Activated CD4-positive, alpha-beta T cell treated with anti-CD3 and anti-CD28 coated beads, Interleukin-2, amount 50 U/mL, for 16 hours (primary cell): ENCODE measurements at regions not wholly inside any gene's neighbourhood (a gene's known extent, or its start where the extent isn't known, plus 50 kb on each side); places are given as distances from the start of the nearest gene placed in this dataset.

Experiments
- DNase-seq: peaks from one replicate; pipeline ENCODE4 v3.0.0-alpha.2; 2020

DNA sequence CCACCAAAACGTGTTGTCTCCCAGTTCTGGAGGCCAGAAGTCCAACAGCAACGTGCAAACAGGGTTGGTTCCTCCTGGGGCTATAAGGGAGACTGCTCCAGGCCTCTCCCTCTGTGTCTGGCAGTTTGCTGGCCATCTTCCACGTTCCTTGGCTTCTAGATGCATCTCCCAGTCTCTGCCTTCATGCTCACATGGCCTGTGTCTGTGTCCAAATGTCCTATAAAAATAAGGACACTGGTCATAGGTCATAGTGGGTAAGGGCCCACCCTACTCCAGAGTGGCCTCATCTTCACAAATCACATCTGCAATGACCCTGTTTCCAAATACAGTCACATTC, 69.4 kb upstream of the TAF1B start:
- no peak for DNase-seq

DNA sequence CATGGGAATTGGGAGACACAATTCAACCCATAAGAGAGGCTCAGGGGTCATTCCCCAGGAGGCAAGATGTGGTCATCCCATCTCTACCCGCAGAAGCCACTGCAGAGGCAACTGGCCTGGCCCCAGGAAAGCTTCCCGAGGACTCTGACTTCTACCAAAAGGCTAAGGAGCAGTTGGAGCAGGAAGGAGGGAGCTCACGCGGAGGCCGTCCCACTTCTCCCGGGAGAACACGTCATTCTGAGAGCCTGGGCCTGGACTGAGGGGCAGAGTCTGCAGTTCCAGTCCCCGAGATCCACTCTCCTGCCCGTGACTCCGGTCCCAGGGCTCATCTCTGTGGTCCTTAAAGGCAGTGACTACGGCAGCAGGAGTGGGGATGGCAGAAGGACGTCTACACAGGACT, 69.0 kb upstream of the TAF1B start:
- no peak for DNase-seq

DNA sequence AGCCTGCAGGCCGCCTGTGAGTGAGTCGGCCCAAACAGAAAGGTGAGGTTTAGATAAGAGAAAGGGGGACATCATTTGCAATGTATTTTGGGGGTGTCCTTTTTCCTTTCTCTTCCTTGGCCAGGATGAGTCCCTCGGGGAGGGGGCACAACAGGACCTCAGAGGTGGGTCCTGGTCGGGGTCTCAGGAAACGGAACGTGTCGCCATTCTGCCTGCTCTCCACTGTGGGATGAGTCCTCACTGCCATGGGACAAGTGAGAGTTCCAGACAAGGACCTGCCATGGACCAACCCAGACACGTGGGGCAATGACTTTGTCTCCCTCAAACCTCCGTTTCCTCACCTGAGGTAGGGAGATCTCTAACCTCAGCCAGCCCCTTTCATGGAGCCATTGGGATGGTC, 67.9 kb upstream of the TAF1B start:
- DNase-seq: no peak

DNA sequence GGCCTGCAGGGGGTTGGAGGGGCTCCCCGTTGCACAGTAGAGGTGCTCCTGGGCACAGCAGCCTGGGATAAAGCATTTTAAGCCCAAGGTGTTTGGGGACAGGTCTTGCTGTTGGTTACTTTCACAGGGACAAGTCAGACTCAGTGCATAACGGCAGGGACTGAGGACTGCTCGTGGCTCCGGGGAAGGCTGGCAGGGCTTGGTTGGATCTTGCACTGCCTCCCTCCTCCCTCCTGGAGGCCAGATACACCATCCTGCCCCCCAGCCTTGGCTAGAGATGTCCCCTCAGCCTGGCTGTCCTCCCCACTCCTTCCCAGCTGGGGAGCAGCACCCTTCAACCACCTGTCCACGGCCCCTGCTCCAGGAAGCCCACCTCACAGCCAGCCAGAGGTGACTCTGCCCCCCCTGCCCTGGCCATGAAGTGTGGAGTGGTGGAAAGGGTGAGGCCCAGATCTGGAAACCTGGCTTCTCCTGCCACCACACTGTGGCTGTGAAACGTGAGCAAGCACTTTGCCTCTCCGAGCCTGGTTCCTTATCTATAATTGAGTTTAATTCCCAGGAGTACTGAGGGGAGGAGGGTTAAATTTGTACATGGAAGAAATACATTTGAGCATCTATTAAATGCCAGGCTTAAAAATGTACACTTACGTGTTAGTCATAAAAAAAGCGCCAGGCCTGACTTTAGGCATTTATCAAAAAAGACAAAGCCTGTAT, 67.1 kb upstream of the TAF1B start:
- DNase-seq: no peak

DNA sequence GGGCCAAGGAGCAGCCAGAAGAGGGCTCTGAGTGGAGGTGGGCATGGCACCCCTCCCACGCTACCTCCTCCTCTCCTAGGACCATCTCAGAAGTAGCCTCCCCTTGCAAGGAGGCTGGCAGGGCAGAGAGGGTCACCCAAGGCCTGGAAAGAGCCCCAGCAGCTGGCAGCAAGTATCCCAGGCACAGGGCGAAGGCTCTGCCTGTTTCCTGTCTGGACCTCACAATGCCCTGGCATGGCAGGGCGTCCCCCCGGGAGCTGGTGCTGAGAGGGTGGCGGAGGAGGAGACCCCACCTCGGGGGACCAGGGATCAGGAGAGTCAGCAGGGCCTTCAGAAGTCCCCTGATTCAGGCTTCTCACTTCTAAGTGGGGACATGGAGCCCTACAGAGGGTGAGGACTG, 66.2 kb upstream of the TAF1B start:
- no peak for DNase-seq

DNA sequence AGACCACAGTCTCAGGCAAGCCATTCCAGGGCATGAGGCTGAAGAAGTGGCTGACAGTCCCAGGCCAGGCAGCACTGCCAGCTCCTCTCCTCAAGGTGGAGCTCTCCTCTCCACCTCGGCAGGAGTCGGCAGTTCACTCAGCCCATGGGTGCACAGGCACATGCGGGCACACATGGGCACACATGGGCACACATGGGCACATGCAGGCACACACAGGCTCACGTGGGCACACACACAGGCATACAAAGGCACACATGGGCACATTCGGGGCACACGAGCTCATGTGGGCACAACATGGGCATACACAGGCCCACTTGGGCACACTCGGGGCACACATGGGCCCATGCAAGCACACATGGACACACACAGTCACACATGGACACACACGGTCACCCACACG, 65.3 kb upstream of the TAF1B start:
- DNase-seq: peak; percentile 42

DNA sequence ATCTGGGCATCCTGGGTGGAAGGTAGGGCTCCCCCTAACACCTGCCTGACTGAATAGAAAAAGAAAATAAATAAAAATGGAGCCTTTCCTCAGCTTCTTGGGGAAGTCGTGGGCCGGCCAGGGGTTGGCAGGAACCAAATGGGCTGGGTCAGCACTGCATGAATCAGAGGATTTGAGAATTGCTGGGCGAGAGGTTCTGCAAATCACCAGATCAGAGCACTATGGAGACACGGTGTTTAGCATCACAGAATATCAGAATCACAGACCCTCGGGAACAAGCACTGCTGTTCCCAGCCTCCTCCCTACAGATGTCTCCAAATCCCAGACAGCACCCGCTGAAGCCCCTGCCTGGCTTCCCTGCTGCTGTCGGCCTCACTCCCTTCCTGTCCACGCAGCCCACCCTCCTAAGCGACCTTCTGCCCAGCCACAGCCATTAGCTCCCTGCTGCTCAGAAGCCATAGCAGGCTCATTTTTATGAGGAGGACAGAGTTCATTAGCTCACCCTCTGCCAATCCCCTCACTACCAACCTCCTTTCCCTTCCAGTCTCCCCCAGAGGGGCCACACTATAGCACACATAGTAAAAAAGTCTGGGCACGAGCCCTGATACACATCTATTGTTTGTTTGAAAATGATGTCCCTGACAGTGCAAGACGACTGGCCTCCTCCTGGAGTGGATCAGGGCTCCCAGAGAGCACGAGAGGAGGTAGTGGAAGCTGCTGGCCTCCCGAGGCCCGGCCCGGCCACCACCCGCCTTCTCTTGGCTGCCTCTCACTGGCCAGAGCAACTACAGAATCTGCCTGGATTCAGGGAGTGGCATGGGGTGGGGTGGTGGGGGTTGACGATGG, 64.6 kb upstream of the TAF1B start:
- no peak for DNase-seq

DNA sequence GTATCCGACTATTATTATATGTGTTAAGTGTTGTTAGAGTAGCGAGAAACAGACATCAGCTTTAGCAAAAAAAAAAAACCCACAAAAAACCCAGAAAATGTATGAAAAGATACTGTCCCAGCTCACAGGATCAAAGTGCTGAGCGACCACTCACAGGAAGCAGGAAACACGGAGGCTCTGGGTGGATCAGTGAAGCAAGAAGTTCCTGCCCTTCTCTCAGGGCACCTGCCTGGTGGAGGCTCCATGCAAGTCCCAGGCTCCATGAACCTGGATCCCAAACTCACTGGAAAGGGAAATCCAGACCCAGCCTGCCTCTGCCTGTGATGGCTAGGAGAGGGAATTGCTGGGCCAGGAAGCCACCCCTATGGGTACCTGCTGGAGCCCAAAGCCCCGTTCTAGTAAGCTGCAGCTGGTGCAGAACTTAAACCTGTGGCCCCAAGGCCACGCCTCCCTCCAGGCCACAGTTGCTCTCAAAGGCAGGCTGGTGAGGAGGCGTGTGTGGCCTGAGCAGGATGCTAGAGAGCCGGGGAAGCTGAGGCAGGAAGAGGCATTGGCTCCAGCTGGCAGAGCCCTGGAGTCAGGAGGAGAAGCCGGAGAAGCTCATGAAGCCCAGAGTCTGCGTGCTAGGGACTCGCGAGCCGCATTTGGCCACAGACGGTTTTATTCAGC, 63.5 kb upstream of the TAF1B start:
- DNase-seq: peak; percentile 71

DNA sequence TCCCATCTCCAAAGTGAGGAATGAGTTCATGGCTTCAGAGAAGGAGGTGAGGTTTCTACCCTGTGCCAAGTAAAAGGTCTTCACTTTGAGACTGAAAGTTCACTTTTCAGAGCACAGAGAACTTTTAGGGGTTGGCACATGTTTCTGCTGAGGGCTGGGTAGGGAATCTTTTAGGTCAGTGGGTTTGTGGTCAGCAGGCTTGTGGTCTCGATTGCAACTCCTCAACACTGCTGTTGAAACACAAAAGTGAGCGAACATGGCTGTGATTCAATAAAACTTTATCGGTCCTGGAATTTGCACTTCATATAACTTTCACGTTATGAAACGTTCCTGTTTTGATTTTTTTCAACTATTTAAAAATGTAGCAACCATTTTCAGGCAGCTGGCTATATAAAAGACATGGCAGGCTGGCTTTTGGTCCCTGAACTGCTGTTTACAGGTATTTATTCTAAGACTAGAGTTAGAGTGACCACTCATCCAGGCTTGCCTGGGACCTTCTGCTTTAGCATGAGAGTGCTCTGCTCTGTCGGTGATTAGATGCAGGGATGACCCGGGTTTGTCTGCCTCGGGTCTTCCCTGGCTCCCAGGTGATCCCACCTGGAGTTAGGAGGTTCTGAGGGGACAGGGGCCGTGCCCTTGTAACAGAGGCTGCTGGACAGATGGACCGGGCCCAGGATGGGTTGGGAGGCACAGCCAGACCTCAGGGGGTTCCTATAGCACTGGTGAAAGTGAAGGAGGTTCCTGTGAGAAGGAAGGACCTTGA, 62.7 kb upstream of the TAF1B start:
- DNase-seq: peak; percentile 74

DNA sequence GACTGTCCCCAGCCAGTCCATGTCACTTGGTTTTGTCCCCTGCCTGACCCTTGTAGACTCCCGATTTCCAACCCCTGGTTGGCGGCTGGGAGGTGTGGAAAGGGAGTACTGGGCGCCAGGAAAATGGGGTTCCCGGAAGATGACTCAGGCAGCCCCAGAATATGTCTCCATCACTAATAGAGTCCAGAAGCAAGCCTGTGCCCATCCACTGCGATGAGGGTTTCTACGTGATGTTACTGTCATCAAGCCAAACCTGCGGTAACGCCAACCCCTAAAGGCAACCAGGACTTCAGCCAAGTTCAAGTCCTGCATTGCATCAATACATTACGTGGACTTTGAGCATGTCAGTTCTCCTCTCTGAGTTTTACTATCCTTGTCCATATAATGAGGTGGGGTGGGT, 62.0 kb upstream of the TAF1B start:
- DNase-seq: no peak

DNA sequence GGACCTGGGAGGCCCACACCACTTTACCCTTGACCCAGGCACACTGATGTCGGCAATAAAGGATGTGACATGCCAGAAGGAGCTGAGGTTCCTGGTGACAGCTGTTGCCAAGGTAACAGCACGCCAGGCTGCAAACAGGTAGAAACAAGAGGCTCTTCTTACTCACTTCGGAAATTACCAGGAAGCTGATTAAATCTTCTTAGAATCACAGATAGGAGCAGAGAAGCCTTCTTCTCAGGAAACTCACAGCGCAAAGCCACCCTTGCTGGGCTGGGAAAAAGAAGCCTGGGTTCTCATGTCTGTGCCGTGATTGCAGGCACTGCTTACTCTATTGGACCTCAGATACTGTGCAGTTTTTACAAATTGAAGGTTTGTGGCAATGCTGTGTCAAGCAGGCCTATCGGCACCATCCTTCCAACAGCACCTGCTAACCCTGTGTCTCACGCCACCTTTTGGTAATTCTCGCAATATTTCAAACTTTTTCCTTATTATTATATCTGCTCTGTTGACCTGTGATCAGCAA, 61.0 kb upstream of the TAF1B start:
- peak; percentile 96 for DNase-seq

DNA sequence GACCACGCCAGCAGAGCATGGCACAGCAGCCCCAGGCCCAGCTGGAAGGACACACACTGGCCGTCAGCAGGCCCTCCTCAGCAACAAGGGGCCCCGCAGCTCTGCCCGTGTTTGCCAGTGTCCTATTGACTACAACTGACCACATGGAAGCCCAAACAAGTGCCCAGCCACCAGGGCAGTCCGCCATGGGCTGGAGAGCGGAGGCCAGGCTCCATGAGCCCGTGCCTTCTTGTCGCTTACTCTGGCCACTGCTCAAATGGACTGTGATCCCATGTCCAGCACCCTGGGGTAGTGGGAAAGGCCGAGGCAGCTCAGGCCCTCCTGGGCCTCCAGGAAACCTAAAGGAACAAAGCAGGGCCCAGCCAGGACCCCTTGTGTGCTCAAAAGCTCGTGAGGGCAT, 53.9 kb upstream of the TAF1B start:
- no peak for DNase-seq

DNA sequence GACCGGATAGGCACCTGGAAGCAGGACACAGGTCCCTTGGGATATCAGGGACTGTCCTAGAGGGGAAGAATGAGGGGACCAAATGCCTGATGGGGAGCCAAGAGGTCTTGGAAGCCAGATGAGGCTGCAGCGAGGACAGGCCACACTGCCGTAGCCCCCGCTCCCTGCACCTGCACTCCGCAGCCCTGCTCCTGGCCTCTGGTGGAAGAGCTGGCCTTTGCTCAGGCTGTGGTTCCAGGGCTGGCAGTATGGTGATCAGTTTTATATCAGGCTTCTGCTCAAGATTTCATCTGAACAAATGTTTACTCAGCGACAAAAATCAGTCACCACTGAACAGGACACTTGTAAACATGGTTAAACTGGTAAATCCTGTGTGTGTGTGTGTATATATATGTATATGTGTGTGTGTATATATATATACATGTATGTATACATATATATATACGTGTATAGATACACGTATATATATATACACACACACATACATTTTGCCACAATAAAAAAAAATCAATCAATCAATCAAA, 52.5 kb upstream of the TAF1B start:
- DNase-seq: no peak

DNA sequence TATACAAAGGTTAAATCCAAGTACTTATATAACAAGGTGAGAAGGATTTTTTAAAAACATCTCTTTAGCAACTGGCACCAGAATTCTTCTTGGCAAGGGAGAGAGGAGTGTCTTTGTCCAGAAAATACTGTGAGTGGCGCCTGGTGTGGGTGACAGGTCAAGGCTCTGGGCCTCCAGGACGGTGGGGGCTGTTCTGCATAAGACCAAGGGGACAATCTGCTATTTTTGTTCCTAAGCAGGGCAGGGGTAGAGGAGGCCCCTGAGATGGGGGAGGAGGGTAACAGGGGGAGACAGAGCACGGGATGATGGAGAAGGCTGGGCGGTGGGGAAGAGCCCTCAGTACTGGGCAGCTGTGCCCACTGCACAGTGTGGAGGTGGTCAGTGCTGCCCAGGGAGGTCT, 51.6 kb upstream of the TAF1B start:
- no peak for DNase-seq

DNA sequence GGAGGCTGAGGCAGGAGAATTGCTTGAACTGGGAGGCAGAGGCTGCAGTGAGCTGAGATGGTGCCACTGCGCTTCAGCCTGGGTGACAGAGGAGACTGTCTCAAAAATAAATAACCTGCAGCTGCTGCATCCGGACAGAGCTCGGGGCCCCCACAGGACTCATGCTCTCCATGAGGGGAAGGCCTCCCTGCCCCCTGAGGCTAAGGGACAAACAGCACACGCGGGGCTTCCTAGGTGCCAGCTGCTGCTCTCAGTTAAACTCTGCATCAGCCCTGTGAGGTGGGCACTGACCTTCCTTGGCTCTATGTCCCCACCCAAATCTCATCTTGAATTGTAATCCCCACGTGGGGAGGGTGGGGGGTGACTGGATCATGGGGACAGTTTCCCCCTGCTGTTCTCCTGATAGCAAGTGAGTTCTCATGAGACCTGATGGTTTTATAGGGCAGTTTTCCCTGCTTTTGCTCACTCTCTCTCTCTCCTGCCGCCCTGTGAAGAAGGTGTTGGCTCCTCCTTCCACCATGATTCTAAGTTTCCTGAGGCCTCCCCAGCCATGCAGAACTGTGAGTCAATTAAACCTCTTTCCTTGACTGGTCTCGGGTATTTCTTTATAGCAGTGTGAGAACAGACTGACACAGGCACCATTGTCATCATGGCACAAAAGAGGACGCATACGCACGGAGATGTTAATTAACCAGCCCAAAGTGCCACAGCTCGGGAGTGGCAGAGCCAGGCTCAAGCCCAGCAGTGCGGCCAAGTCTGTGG, 49.9 kb upstream of the TAF1B start:
- no peak for DNase-seq
